Breast epithelium (tissue), 4 donors: ENCODE measurements at regions not wholly inside any gene's neighbourhood (a gene's known extent, or its start where the extent isn't known, plus 50 kb on each side); places are given as distances from the start of the nearest gene placed in this dataset.

ENCODE experiments used
- DNase-seq, 2 donors: peaks; one replicate each; pipeline ENCODE4 v3.0.0-alpha.2; 2019; ENCODE audit warnings: low spot score in 2 of 2
- H3K27ac ChIP-seq, 2 donors: fragments of 200-600 bp; sonication (generic) in 1 of 2; one replicate each; pipeline ENCODE4 v1.5.1; 2016 to 2019; ENCODE audit warnings: mild to moderate bottlenecking in 1 of 2
- H3K27me3 ChIP-seq, 2 donors: fragments of 200-600 bp; sonication (generic) in 1 of 2; one replicate each; pipeline versions ENCODE4 v1.5.1 to v1.6.0; 2017 to 2019; ENCODE audit warnings: control low read depth in 1 of 2, mild to moderate bottlenecking in 1 of 2
- H3K36me3 ChIP-seq: fragments of 200-600 bp; one replicate; pipeline ENCODE4 v1.5.1; 2019
- H3K4me1 ChIP-seq, 2 donors: fragments of 200-600 bp; sonication (generic); one replicate each; pipeline ENCODE4 v1.5.1; 2016 to 2019; ENCODE audit warnings: control low read depth in 1 of 2
- H3K4me3 ChIP-seq, 3 donors: fragments of 200-600 bp; sonication (generic); 1 replicate in 2 of 3; 2 replicates in 1 of 3; pipeline ENCODE4 v1.5.1; 2016 to 2019; ENCODE audit warnings: mild to moderate bottlenecking in 3 of 3, moderate library complexity in 2 of 3
- H3K9me3 ChIP-seq, 2 donors: fragments of 200-600 bp; sonication (generic) in 1 of 2; one replicate each; pipeline ENCODE4 v1.5.1; 2016 to 2019; ENCODE audit warnings: control low read depth in 1 of 2
- CTCF ChIP-seq, 3 donors: fragments of 450-650 bp; IDR thresholded peaks; one replicate each; pipeline ENCODE4 v1.5.1; 2016 to 2017; ENCODE audit warnings: antibody characterized with exemption in 3 of 3, mild to moderate bottlenecking in 3 of 3, moderate library complexity in 3 of 3
- POLR2A ChIP-seq: fragments of 450-650 bp; IDR thresholded peaks from one replicate; pipeline ENCODE4 v1.6.1; 2016; ENCODE audit warnings: antibody characterized with exemption, mild to moderate bottlenecking, moderate library complexity
- POLR2AphosphoS5 ChIP-seq, 3 donors: sonication (generic); formaldehyde crosslinking; IDR thresholded peaks; one replicate each; pipeline ENCODE4 v1.6.1; 2017; ENCODE audit warnings: antibody characterized with exemption in 3 of 3
- intact Hi-C: fragments of 100-400 bp; cut with DNase I; formaldehyde crosslinking; loops from one replicate; pipeline ENCODE4 v1.15.1; 2023; ENCODE audit warnings: low total_unique reads

DNA sequence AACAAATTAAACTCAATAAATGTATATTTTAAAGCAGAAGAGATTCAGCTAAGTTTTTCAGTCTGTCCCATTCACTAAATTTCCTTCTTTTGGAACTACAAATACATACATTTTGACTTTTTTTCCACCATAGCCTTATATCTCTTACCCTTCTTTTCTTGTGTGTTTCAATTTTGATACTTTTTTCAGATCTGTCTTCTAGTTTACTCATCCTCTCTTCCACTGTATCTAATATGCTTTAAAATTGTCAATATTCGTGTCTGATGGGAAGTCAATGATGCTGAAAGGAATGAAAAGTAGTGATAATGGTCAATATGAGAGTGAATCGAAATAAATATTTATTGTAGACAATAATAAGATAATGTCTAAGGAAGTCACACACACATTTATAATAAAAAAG, 332.3 kb upstream of the KIRREL3 start:
- TF ChIP-seq POLR2AphosphoS5 (IDR thresholded peaks at IDR 0.05) (no peak), POLR2A (no peak), CTCF (IDR thresholded peaks at IDR 0.05) (no peak)
- no peak for DNase-seq
- intact Hi-C loops, result no loop called here
- Histone ChIP-seq H3K36me3 (no peaks in the 10 kb centered on the region), H3K9me3 (no peaks in the 10 kb centered on the region), H3K27ac (no peak overlapping the region), H3K4me1 (no peaks in the 10 kb centered on the region), H3K4me3 (no peak overlapping the region), H3K27me3 (no peaks in the 10 kb centered on the region)

DNA sequence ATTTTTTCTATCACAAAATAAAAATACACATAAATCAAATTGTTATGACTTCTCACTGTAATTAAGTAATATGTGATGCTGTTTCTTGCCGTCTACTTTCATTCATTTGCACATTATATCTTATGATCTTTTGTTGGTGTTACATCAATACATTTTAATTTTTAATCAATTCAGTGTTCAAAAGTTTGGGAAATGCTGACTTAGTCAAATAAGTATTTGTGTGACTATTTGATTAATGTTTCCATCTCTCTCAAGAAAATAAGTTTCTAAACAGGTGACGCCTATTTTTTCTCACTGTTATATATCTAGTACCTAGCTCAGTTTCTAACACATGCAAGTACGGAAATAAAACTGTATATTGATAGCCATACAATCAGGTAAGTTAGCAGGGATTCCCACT, 329.5 kb upstream of the KIRREL3 start:
- no peak for DNase-seq
- Histone ChIP-seq H3K9me3 (no peaks in the 10 kb centered on the region), H3K4me3 (no peak overlapping the region), H3K4me1 (no peaks in the 10 kb centered on the region), H3K27ac (no peak overlapping the region), H3K36me3 (no peaks in the 10 kb centered on the region), H3K27me3 (no peaks in the 10 kb centered on the region)
- intact Hi-C loops, result no loop called here
- TF ChIP-seq POLR2A, result no peak
- TF ChIP-seq POLR2AphosphoS5 (IDR thresholded peaks at IDR 0.05), result no peak
- no peak for TF ChIP-seq CTCF (IDR thresholded peaks at IDR 0.05)

GRCh38 chr11:127308291-127308690, 307.7 kb upstream of the KIRREL3 start:
- Histone ChIP-seq H3K4me3 (no peak overlapping the region), H3K27ac (no peak overlapping the region), H3K9me3 (no peaks in the 10 kb centered on the region), H3K4me1 (no peaks in the 10 kb centered on the region), H3K27me3 (no peaks in the 10 kb centered on the region), H3K36me3 (no peaks in the 10 kb centered on the region)
- intact Hi-C loops, result no loop called here
- TF ChIP-seq CTCF (IDR thresholded peaks at IDR 0.05) (no peak), POLR2AphosphoS5 (IDR thresholded peaks at IDR 0.05) (no peak), POLR2A (no peak)
- no peak for DNase-seq

DNA sequence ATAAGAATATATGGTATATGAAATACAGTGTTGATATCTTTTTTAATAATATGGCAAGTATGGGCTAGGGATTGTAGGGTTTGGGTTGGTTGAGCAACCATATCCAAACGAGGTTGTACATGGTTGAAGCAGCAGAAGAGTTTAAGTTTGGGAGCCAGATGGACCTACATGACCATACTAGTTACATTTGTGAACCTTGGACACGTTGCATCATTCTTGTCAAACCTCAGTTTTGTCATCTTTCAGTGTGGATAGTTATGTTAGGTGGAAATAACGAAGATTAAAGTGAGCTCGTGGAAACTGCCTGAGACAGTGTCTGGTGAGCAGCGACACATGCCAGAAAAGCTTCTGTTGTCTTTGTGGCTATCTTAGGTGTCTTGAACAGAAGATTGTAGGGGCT, 307.1 kb upstream of the KIRREL3 start:
- intact Hi-C loops, result no loop called here
- TF ChIP-seq POLR2AphosphoS5 (IDR thresholded peaks at IDR 0.05) (no peak), POLR2A (no peak), CTCF (IDR thresholded peaks at IDR 0.05) (no peak)
- Histone ChIP-seq H3K36me3 (no peaks in the 10 kb centered on the region), H3K27ac (no peak overlapping the region), H3K27me3 (no peaks in the 10 kb centered on the region), H3K4me1 (no peaks in the 10 kb centered on the region), H3K9me3 (no peaks in the 10 kb centered on the region), H3K4me3 (no peak overlapping the region)
- no peak for DNase-seq

DNA sequence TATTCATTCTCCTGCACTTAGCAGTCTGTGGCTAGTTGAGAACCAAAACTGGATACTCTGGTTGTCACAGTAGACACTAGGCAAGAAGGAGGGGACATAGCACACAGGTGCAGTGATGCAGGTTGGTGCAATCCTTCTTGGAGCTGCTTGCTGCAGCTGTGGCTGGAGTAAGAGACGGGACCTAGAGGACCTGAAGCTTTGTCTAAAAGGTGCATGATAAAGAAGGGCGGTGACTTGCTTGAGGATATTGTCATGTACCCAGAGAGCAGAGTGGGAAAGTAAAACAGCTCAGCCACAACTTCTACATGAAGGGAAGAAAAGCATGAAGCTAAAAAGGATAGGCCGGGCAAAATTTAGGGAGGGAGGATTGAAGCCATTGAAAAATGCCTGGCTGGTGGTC, 304.1 kb upstream of the KIRREL3 start:
- Histone ChIP-seq H3K4me3 (no peak overlapping the region), H3K36me3 (no peaks in the 10 kb centered on the region), H3K4me1 (no peaks in the 10 kb centered on the region), H3K27ac (no peak overlapping the region), H3K9me3 (no peaks in the 10 kb centered on the region), H3K27me3 (no peaks in the 10 kb centered on the region)
- intact Hi-C loops, result no loop called here
- TF ChIP-seq POLR2AphosphoS5 (IDR thresholded peaks at IDR 0.05) (no peak), CTCF (IDR thresholded peaks at IDR 0.05) (no peak), POLR2A (no peak)
- no peak for DNase-seq
